Panc1 (cell line): ENCODE measurements at regions not wholly inside any gene's neighbourhood (a gene's known extent, or its start where the extent isn't known, plus 50 kb on each side); places are given as distances from the start of the nearest gene placed in this dataset.

Experiments used
- CTCF ChIP-seq: fragments of 450-650 bp; IDR thresholded peaks from 2 replicates; pipeline ENCODE4 v1.5.1; 2017; ENCODE audit warnings: mild to moderate bottlenecking
- POLR2AphosphoS5 ChIP-seq: IDR thresholded peaks from 2 replicates; pipeline ENCODE4 v1.6.1; 2012; ENCODE audit warnings: mild to moderate bottlenecking, low read depth, low read length, moderate library complexity
- REST ChIP-seq, 2 experiments: IDR thresholded peaks; 2 replicates each; pipeline ENCODE4 v1.6.1; 2011 to 2012; ENCODE audit warnings: low read depth in 2 of 2, control low read depth in 1 of 2, low read length in 1 of 2, mild to moderate bottlenecking in 1 of 2, moderate library complexity in 1 of 2; ENCODE audit not compliant: insufficient read depth in 1 of 2
- SIN3A ChIP-seq: IDR thresholded peaks from 2 replicates; pipeline ENCODE4 v1.6.1; 2012; ENCODE audit warnings: low read depth, mild to moderate bottlenecking, low read length, moderate library complexity, borderline replicate concordance; ENCODE audit not compliant: insufficient read depth
- TCF7L2 ChIP-seq: IDR thresholded peaks from 2 replicates; pipeline ENCODE4 v1.6.1; 2011; ENCODE audit warnings: mild to moderate bottlenecking, low read depth, low read length, inconsistent platforms

GRCh38 chr14:47846008-47846407, 170.6 kb upstream of the MDGA2 start:
- no peak for TF ChIP-seq CTCF
- TF ChIP-seq REST (IDR thresholded peaks at IDR 0.05; ENCODE audit: insufficient read depth in 1 of 2, low read depth in 2 of 2, low read length in 1 of 2): no peak
- no peak for TF ChIP-seq POLR2AphosphoS5
- TF ChIP-seq SIN3A: no peak
- no peak for TF ChIP-seq TCF7L2
